HTR-8/SVneo (cell line): ENCODE measurements at regions not wholly inside any gene's neighbourhood (a gene's known extent, or its start where the extent isn't known, plus 50 kb on each side); places are given as distances from the start of the nearest gene placed in this dataset.

ENCODE experiments used
- DNase-seq: peaks from one replicate; pipeline ENCODE4 v3.0.0; 2011; ENCODE audit warnings: low spot score, mixed read lengths; ENCODE audit not compliant: insufficient read length
- FAIRE-seq: peaks from 2 replicates; lab custom pipeline; 2011; peaks lifted over from hg19 to GRCh38; lab: Jason Lieb, UNC

DNA sequence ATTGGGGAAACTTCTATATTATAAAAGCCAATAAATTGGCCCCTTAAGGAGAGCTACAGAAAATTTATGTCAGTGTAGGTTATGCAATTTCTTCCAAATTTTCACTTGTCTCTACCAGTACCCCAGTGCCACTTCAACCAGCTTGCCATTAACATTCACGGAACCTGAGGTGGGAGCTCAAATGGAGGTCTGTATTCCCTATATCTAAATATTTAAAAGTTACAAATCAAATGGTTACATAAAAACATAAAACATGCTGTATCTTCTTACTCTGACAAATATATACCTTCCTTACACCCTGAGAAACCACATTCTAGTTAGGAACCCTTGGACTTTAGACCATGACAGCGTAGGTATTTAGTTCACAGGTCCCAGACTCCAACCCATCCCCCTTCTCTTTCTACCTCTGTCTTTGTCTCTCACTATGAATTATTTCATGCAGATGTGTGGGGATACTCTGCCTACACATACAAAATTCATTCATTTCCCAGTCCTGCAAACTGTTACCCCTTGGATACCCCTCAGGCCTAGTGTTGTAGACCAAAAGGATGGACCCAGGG lies 127.8 kb upstream of the PMFBP1 start:
- DNase-seq (no peak), FAIRE-seq (peak; percentile 75)

DNA sequence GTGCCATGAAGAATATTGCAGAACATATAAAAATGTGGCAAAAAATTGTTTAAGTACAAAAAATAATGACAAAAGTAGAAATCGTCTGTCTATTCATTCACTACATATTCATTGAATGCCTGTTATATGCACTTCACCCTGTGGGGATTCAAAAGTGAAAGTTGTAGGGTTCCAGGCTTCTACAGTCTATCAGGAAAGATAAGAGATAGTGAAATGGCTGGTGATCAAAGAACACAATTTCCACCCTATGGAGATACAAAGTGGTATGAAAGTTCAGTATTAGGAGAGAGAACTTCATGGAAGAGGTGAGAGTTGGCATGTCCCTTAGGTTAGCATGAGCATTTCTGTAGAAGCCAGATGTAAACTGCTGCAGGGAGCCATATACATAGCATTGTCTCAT lies 127.0 kb upstream of the PMFBP1 start:
- DNase-seq: no peak
- peak; percentile 69 for FAIRE-seq

DNA sequence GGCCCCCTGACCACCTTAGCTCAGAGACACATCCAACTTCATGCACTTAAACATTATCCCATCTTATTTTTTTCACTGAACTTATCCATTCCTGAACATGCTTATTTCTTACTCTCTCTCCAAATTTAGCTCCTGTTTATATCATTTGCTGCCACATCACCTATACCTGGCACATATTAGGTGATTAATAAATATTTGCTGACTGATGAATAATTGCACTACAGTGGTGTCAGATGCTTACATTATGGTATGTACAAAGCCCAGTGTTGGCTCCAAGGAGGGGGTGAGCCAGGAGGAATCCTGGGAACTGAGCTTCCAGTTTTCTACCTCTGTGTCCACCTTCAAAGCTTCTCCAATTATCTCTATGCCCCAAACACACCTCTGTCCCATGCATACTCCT lies 124.0 kb upstream of the PMFBP1 start:
- FAIRE-seq: peak; percentile 20
- no peak for DNase-seq

DNA sequence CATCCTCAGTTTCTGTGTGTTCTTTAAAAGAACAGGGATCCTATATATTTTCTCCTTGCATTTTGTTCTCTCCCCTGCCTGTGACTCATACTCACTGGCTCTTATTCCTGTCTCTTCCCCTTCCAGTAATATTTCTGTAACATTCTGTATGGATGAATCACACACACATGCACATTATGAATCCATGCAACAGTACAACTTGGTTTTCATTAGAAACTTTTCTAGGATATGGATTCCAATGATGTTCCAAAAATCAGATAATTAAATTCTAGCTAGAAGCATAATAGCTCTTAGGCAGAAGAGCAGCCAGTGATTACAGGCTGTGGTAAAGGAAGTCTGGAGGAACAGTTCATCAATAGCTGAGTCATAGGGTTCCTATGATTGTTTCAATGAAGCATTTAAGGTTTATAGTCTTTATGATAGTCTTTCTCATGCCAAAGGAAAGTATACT lies 119.6 kb upstream of the PMFBP1 start:
- DNase-seq (peak; percentile 80), FAIRE-seq (peak; percentile 99)

DNA sequence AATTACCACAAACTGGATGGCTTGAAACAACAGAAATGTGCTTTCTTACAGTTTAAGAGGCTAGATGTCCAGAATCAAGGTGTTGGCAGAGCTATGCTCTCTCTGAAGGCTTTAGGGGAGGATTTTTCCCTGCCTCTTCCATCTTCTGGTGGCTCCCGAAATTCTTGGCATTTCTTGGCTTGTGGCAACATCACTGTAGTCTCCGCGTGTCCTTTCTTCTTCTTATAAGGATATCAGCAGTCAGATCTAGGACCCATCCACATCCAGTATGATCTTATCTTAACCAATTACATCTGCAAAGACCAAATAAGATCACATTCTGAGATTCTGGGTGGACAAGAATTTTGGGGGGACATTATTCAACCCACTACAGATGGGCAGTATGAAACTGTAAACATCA lies 119.2 kb upstream of the PMFBP1 start:
- no peak for FAIRE-seq
- DNase-seq: no peak

DNA sequence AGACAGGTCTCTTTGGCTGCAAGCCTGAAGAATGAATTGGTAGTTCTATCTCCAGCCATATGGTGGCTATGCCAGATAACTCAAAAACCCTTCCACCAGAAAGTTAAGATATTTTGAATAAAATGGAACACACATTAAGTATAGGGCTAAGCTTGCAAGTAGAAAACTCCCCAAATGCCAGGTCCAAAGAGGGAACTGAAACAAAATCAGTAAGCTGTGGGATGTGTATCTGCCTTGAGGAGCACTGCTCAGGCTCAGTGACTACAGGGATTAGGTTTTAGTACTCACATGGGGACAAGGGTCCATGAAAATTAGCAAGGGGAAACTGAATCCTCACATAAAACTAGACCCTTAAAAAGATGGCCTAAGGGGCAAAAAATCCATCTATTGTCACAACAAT lies 115.7 kb upstream of the PMFBP1 start:
- DNase-seq: no peak
- FAIRE-seq: peak; percentile 13

DNA sequence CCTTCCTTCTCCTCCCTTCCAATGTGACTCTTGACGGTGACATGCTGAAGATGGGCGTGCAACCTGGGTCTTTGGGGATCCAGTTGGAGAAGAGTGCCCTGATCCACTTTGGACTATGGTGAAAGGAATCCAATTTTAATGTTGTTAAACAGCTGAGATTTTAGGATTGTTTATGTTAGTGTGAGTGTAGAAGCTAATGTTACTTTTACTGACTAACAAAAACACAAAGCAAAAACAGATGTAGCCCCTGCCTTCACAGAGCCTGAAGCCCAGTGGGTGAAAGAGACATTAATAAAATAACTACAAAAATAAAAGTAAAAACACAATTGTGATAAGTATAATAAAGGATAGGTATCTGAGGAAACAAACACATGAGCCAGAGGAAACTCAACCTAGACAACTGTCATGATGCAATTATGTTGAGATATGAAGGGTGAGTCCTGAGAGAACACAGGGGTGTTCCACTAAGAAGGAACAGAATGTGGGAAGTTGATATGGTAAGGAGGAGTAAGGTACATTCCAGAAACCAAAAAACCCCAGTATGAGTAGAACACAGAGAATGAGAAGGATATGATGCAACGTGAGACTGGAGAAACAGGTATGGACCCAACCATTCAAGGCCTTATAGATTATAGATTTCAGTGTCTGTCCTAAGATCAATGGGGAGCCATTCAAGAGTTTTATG lies 115.1 kb upstream of the PMFBP1 start:
- FAIRE-seq (peak; percentile 54), DNase-seq (no peak)

DNA sequence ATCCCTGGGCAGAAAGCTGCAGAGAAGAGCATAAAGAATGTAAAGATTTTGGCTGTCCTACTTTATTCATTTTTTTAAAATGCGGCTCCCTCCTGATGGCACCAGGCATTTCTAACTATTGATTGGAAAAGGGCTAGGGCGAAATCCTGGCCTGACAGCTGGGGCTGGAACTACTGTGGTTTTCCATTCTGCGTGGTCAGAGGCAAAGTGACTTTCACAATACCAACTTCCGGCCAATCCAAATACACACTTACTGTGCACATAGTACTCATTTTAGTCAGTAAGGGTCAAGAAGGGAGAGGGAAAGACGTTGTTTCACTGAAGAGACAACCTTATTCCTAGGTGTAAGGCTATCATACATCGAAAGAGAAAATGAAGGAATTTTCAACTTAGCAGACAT lies 113.8 kb upstream of the PMFBP1 start:
- FAIRE-seq (peak; percentile 36), DNase-seq (no peak)

DNA sequence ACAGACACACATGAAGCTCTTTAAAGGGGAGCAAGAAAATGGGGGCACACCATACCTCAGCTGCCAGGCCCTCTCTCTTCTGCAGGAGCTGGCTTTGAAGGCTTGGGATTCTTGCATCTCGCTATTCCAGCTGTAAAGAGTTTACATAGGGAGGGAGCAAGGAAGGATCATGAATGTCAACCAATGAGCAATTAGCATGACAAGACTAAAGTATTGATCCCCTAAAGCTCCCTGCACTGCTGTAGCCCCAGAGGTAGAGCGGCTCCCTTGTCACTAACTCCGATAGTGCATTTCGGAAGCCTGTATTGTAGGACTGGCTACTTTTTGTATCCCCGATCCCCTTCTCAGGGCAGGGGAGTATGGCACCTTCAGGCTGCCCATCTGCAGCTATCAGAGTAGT lies 113.4 kb upstream of the PMFBP1 start:
- FAIRE-seq: no peak
- DNase-seq: no peak

DNA sequence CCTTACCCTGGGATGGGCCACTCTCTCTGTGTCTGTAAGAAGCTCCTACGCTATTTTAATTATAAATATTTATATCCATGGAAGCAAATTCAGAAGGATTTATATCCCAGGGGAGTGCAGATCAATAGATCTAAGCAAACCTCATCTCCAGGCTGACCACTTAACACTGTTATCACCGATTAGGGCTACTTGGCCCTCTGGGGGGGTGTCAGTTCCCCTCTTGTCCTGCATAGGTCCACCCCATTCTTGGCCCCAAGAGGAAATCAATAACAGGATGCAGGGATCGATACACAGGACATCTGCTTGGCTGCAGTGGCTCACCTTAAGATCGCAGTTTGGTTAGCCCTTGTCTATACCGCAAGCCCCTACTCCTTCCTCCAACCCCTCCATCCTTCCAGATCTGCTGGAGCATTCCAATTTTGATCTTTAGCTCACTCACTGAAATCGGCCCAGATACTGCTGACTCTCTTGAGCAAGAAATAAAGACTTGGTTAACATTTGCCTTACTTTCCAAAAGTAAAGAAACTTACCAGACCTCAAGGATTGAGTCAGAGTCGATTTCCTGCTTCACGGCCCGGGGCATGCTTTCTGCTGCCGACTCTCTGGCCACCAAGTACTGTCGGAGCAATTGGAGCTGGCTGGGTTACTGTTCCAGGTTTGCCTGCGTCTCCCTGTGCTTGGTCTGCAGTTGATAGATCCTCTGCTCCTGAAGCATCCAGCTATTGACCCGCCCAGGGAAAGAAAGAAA lies 112.3 kb upstream of the PMFBP1 start:
- FAIRE-seq (peak; percentile 23), DNase-seq (no peak)

DNA sequence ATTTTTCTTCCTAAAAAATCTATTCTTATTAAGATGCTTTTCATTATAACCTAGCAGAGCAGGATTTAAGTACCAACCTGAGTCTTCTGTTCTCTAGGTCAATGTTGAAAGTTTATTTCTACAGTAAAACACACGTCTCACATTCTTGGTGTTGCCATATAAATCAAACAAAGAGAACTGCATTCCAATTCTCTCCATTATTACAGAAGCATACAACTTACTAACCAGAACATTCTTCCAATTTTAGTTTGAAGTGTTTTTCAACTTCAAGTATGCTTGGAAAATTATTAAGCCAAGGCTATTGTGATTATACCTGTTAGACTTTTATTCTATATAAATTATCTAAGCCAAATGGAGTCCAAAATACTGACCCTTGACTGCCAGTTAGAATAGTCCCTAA lies 110.4 kb upstream of the PMFBP1 start:
- DNase-seq (no peak), FAIRE-seq (no peak)

DNA sequence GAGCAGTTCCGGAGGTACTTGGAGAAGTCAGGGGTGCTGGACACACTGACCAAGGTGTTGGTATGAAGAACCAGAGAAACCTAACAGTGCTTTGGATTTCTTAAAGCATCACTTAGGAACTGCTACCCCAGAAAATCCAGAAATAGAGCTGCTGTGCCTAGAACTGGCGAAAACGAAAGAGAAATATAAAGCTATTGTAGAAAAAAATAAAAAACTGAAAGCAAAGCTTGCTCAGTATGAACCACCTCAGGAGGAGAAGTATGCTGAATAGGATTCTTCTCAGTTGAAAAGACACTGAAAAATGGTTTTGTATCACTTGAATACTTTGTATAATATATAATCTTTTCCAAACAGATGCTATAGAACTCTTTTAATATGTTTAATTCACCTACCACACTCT lies 106.3 kb upstream of the PMFBP1 start:
- no peak for DNase-seq
- no peak for FAIRE-seq

DNA sequence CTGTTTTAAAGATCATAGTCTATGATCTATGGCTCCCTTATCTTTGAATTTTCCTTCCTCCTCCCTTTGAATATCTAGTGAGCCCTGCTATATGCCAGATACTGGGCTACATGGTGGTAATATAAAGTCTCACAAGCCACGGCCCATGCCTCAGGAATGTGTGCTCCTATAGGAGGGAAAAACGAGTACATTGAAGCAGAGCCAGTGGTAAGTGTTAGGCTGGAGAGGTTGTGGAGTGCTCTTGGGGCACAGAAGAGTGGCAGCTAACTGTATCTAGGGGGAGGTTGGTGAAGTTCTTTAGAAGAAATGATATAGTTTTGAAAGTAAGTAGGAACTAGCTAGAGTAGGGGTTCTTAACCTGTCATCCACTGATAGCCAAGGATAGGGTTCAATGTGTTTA lies 105.8 kb upstream of the PMFBP1 start:
- no peak for FAIRE-seq
- no peak for DNase-seq

DNA sequence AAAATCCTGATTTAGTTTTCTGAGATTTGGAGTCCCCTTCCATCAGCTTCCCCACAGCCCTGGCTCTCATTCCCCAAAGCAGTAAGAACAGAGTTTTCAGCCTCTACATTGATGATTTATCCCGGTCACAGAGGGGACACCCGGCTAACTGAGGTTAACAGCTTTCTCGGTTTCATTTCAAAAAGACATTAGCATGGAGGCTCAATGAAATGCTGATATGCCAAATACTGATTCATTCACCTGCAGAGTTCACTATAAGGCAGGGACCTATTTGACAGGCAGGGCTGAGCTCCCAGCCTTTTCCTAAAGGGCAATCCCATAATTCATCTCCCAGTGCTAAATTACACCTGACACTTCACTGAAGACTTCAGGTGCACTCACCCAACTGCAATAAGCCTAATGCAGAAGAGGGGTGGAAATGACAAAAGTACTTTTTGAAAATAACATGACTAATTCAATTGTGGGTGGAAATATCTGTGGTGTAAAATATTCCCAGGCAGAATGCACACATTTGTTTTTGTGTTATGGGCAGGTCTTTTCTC lies 99.8 kb upstream of the PMFBP1 start:
- no peak for DNase-seq
- FAIRE-seq: no peak

DNA sequence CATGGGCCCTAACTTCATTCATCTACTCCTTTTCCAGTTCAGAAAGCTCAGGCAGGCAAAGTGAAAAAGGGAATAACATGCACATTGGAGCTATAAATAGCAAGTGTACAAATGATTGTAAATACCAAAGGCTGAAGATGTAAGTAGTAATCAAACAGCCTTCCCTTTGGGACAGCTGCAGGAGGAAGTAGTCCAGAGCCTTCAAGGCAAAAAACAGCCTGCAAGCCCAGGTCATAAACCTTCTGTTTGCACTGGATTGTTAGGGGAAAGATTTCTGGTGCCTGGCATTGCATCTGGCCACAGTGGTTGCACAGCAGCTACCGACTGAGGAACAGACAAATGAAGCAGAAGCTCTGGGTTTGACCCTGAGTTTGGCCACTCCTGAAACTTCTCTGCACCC lies 98.6 kb upstream of the PMFBP1 start:
- FAIRE-seq: no peak
- no peak for DNase-seq

DNA sequence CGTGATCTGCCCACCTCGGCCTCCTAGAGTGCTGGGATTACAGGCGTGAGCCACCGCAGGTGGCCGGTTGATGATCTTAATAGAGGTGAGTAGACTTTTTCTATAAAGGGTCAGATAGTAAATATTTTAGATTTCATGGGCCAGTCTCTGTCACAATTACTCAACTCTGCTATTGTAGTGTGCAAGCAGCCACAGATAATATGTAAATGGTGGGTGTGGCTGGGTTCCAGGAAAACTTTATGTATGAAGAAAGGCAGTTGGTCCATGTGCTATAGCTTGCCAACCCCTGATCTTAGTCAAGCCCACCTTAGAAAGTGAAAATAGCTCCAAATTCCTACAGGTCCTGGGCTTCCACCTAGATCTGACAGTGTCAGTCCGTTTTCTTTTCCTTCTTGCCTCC lies 94.9 kb upstream of the PMFBP1 start:
- FAIRE-seq: no peak

DNA sequence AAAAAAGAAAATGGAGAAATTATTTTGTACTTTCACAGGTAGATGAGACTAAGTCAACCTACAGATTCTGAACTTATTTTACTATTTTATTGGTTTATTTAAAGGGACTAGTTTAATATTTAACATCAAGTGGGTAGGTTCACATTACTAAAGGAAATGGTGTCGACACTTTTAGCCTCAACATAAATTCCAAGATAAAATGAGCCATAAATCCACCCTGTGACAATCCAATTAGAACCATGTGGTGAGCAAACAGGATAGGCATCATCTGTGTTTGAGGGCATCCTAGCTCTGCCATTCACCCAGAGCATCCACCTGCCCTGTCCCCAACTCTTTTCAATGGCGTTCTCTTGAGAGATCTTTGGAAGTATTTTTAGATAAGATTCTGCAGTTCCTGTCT lies 92.8 kb upstream of the PMFBP1 start:
- FAIRE-seq (peak; percentile 4), DNase-seq (no peak)

More for the DNA sequence above, 94.9 kb upstream of the PMFBP1 start:
- no peak for DNase-seq

DNA sequence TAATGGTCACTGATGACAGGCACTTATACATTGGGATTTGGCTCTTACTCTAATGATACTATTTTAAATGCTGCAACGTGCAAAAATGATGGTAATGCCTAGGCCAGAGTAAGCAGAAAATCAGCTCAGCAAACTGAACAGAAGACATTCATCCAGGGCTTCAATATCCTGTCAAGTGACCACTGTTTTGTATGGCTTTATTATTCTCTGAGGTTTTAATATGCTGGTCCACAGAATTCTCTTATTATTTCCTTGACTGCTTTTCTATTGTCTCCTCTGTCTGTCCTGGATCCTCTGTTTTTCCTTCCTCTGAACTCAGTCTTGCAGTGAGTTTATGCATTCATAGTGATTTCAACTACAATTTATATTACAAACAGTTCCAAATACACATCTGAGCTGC lies 90.8 kb upstream of the PMFBP1 start:
- FAIRE-seq: no peak
- DNase-seq: no peak

DNA sequence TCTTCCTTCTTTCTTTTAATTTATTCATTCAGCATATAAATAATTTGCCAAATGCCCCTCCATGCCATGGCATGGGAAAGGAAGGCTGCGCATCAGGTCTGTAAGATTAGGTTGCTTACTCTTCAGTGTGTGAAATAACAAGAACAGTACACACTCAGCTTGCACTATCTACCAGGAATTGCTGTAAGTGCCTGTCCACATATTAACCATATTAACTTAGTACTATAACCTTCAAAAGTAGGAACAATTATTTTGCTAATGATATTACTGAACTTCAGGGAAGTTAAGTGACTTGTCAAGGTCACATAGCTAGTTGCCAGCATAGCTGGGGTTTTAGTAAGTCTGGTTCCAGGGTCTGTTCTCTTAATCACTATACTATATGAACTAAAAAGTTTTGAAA lies 89.2 kb upstream of the PMFBP1 start:
- DNase-seq (no peak), FAIRE-seq (no peak)

DNA sequence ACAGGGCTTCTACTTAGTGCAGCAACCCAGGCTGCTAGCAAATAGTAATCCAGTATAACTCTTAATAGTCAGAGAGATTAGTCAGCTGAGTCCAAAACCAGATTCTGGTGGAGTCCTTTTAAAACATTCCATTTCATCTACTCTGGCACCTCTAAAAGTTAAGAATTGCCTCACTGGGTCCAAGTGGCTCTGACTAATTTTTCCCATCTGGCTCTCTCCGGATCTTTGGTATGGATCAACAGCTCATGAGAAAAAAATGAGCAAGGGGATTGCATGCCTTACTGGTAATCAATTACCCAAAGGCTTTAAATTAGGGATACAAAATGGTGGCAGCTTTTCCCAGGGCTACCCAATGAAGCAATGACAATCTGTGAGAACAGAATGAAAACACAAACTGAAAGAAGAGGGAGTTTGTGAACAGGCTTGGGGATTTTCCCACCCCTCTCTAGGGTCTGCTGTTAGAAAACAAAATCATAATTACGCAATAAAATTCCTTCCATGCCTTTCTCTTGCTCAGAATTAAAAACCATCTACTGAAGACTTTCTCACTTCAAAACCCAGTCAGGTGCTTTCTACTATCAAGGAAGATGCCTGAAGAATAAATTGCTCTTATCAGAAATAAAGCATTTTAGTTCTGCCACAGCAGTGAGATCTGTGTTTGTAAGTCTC lies 84.6 kb upstream of the PMFBP1 start:
- peak; percentile 60 for FAIRE-seq
- peak; percentile 12 for DNase-seq

DNA sequence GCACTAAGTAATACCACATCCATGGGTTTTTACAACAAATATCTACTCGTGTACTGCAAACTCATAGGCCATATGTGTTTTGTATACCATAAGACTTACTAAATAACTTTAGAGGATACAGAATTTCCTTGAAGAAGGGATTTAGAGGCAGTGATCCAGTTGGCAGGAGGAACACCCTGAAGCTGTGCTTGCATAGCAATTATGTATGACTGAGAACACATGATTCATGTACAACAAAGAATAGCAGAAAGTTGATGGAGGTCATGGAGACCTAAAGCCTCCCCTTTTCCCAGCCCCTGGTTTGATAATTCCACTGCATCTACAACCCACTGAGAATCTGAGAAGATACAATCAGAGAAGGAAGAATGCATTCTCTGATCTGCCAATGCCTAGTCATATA lies 83.8 kb upstream of the PMFBP1 start:
- no peak for DNase-seq
- FAIRE-seq: peak; percentile 80
